ENCODE measurements at regions not wholly inside any gene's neighbourhood (a gene's known extent, or its start where the extent isn't known, plus 50 kb on each side); places are given as distances from the start of the nearest gene placed in this dataset.
"Not testable (repeated sequence)": the region's sequence is repeated elsewhere in the genome, so short reads cannot be mapped to it uniquely, and the experiment has no call there.

- DNase-seq (ENCODE audit: insufficient read length, low spot score): no peak
- no peak for TF ChIP-seq CTCF (IDR thresholded peaks at IDR 0.05; ENCODE audit: insufficient read depth, missing control alignments)
- FAIRE-seq: no peak
Observed at GRCh38 chr12:107512391-107512790, 173.2 kb upstream of the PWP1 start.

GRCh38 chr12:107513184-107513583 lies 172.4 kb upstream of the PWP1 start:
- DNase-seq (ENCODE audit: insufficient read length, low spot score) (no peak), FAIRE-seq (no peak)
- no peak for TF ChIP-seq CTCF (IDR thresholded peaks at IDR 0.05; ENCODE audit: insufficient read depth, missing control alignments)

GRCh38 chr12:107513636-107514400 lies 171.8 kb upstream of the PWP1 start:
- DNase-seq (ENCODE audit: insufficient read length, low spot score) (peak; percentile 17), FAIRE-seq (no peak)
- TF ChIP-seq CTCF (IDR thresholded peaks at IDR 0.05; ENCODE audit: insufficient read depth, missing control alignments): no peak

- TF ChIP-seq CTCF (IDR thresholded peaks at IDR 0.05; ENCODE audit: insufficient read depth, missing control alignments): no peak
- DNase-seq (ENCODE audit: insufficient read length, low spot score) (no peak), FAIRE-seq (no peak)
Observed at GRCh38 chr12:107514887-107515445, 170.6 kb upstream of the PWP1 start.

- FAIRE-seq (no peak), DNase-seq (ENCODE audit: insufficient read length, low spot score) (no peak)
- TF ChIP-seq CTCF (IDR thresholded peaks at IDR 0.05; ENCODE audit: insufficient read depth, missing control alignments): no peak
Observed at GRCh38 chr12:107515446-107515958, 170.1 kb upstream of the PWP1 start.

- FAIRE-seq; DNase-seq (ENCODE audit: insufficient read length, low spot score): not testable (repeated sequence)
Observed at GRCh38 chr12:107517816-107518215, 167.8 kb upstream of the PWP1 start.

GRCh38 chr12:107518868-107519267 lies 166.7 kb upstream of the PWP1 start:
- DNase-seq (ENCODE audit: insufficient read length, low spot score) (no peak), FAIRE-seq (no peak)
- no peak for TF ChIP-seq CTCF (IDR thresholded peaks at IDR 0.05; ENCODE audit: insufficient read depth, missing control alignments)
